Uterus (tissue), 3 donors: ENCODE measurements at regions not wholly inside any gene's neighbourhood (a gene's known extent, or its start where the extent isn't known, plus 50 kb on each side); places are given as distances from the start of the nearest gene placed in this dataset.

Experiments used
- DNase-seq, 2 donors: peaks; one replicate each; pipeline ENCODE4 v3.0.0-alpha.2; 2019 to 2020
- H3K27ac ChIP-seq, 2 donors: fragments of 200-600 bp; sonication (generic); 1 replicate in 1 of 2; 2 replicates in 1 of 2; pipeline ENCODE4 v1.5.1; 2016 to 2018
- H3K27me3 ChIP-seq, 2 donors: fragments of 200-600 bp; sonication (generic); one replicate each; pipeline ENCODE4 v1.5.1; 2018 to 2019; ENCODE audit warnings: control low read depth in 1 of 2
- H3K36me3 ChIP-seq, 2 donors: fragments of 200-600 bp; sonication (generic); one replicate each; pipeline ENCODE4 v1.5.1; 2019; ENCODE audit warnings: control low read depth in 1 of 2
- H3K4me1 ChIP-seq, 2 donors: fragments of 200-600 bp; sonication (generic); one replicate each; pipeline ENCODE4 v1.5.1; 2018 to 2019; ENCODE audit warnings: control low read depth in 1 of 2
- H3K4me3 ChIP-seq, 2 donors: fragments of 200-600 bp; sonication (generic); 1 replicate in 1 of 2; 2 replicates in 1 of 2; pipeline ENCODE4 v1.5.1; 2018 to 2019; ENCODE audit warnings: mild to moderate bottlenecking in 1 of 2
- H3K9me3 ChIP-seq, 2 donors: fragments of 200-600 bp; sonication (generic); one replicate each; pipeline ENCODE4 v1.5.1; 2019; ENCODE audit warnings: control low read depth in 1 of 2
- CTCF ChIP-seq, 4 experiments: fragments of 200-600 bp in 2 of 4; fragments of 450-650 bp in 2 of 4; sonication (generic) in 2 of 4; IDR thresholded peaks; one replicate each; pipeline ENCODE4 v1.5.1; 2016 to 2019; ENCODE audit warnings: antibody characterized with exemption in 4 of 4, mild to moderate bottlenecking in 2 of 4, moderate library complexity in 1 of 4
- POLR2A ChIP-seq, 2 donors: fragments of 450-650 bp; IDR thresholded peaks; one replicate each; pipeline ENCODE4 v1.6.1; 2016; ENCODE audit warnings: antibody characterized with exemption in 2 of 2, mild to moderate bottlenecking in 1 of 2, moderate library complexity in 1 of 2
- intact Hi-C: fragments of 100-400 bp; cut with DNase I; formaldehyde crosslinking; loops from one replicate; pipeline ENCODE4 v1.15.1; 2023; ENCODE audit warnings: low total_unique reads
- donor health status: DM: yes; HTN: yes; CAD: no.

DNA sequence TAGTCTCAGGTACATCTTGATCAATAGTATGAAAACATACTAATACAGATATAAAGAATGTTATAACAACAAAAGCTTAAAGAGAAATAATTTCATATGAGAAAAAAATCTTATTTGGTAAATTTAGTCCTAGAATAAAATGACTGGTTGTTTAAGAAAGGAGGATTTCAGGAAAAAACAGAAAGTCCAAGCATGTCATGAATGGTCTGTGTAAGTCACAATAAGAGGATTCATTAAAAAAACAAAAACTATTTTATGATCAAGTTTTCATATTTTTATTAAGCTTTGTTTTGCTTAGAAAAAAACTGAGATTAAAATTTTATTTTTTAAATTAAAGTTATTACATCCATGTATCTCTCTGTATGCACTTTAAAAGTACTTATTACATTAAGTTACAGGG, 353.9 kb upstream of the SPHKAP start:
- H3K27me3 ChIP-seq = no peaks in the 10 kb centered on the region
- no peaks in the 10 kb centered on the region for H3K4me1 ChIP-seq
- H3K27ac ChIP-seq = no peak overlapping the region
- no peak for DNase-seq
- H3K4me3 ChIP-seq = no peak overlapping the region
- no peaks in the 10 kb centered on the region for H3K9me3 ChIP-seq
- TF ChIP-seq CTCF (IDR thresholded peaks at IDR 0.05) = no peak
- TF ChIP-seq POLR2A (IDR thresholded peaks at IDR 0.05) = no peak
- intact Hi-C loops = no loop called here
- H3K36me3 ChIP-seq = no peaks in the 10 kb centered on the region

DNA sequence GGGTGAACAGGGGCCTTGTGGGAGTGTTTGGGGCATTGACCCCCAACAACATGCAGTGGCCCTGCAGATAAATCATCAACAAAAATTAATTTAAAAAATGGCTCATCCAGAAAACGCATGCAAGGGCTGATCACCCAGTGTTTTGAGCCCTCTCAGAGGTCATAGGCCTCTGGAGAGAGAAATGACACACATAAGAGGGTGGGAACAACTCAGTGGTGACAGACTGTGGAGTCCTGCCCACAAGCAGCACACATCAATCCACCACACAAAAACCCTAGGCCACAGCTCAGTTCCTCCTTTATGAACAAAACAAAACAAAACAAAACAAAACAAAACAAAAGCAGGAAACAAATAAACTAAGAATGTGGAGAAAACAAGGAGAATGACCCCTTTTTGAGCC, 351.7 kb upstream of the SPHKAP start:
- Histone ChIP-seq H3K4me3 (no peak overlapping the region), H3K36me3 (no peaks in the 10 kb centered on the region), H3K4me1 (no peaks in the 10 kb centered on the region), H3K27ac (no peak overlapping the region), H3K9me3 (no peaks in the 10 kb centered on the region), H3K27me3 (no peaks in the 10 kb centered on the region)
- TF ChIP-seq POLR2A (IDR thresholded peaks at IDR 0.05) = no peak
- TF ChIP-seq CTCF (IDR thresholded peaks at IDR 0.05) = no peak
- intact Hi-C loops = no loop called here
- DNase-seq = no peak

- H3K27ac ChIP-seq = no peak overlapping the region
- intact Hi-C loops = no loop called here
- no peaks in the 10 kb centered on the region for H3K36me3 ChIP-seq
- TF ChIP-seq POLR2A (IDR thresholded peaks at IDR 0.05) (no peak), CTCF (IDR thresholded peaks at IDR 0.05) (no peak)
- no peaks in the 10 kb centered on the region for H3K27me3 ChIP-seq
- no peaks in the 10 kb centered on the region for H3K4me1 ChIP-seq
- H3K4me3 ChIP-seq = no peak overlapping the region
- no peaks in the 10 kb centered on the region for H3K9me3 ChIP-seq
- no peak for DNase-seq
Observed at GRCh38 chr2:228532233-228532632, 350.7 kb upstream of the SPHKAP start.

GRCh38 chr2:228527197-228527881, 345.9 kb upstream of the SPHKAP start:
- Histone ChIP-seq H3K4me3 (no peak overlapping the region), H3K36me3 (no peaks in the 10 kb centered on the region), H3K4me1 (no peaks in the 10 kb centered on the region), H3K9me3 (no peaks in the 10 kb centered on the region), H3K27me3 (no peaks in the 10 kb centered on the region), H3K27ac (no peak overlapping the region)
- intact Hi-C loops = no loop called here
- TF ChIP-seq CTCF (IDR thresholded peaks at IDR 0.05) (no peak), POLR2A (IDR thresholded peaks at IDR 0.05) (no peak)
- DNase-seq = no peak

GRCh38 chr2:228526687-228527086, 345.2 kb upstream of the SPHKAP start:
- Histone ChIP-seq H3K4me1 (no peaks in the 10 kb centered on the region), H3K9me3 (no peaks in the 10 kb centered on the region), H3K36me3 (no peaks in the 10 kb centered on the region), H3K27me3 (no peaks in the 10 kb centered on the region), H3K4me3 (no peak overlapping the region), H3K27ac (no peak overlapping the region)
- DNase-seq = no peak
- intact Hi-C loops = no loop called here
- no peak for TF ChIP-seq POLR2A (IDR thresholded peaks at IDR 0.05)
- TF ChIP-seq CTCF (IDR thresholded peaks at IDR 0.05) = no peak
